Testis (tissue), 2 donors: ENCODE measurements at regions not wholly inside any gene's neighbourhood (a gene's known extent, or its start where the extent isn't known, plus 50 kb on each side); places are given as distances from the start of the nearest gene placed in this dataset.

ENCODE experiments used
- CTCF ChIP-seq, 3 experiments: fragments of 450-650 bp in 2 of 3; fragments of 200-600 bp in 1 of 3; sonication (generic) in 1 of 3; IDR thresholded peaks; one replicate each; pipeline ENCODE4 v1.5.1; 2016 to 2019; ENCODE audit warnings: antibody characterized with exemption in 3 of 3, mild to moderate bottlenecking in 2 of 3, moderate library complexity in 1 of 3
- POLR2A ChIP-seq: fragments of 450-650 bp; IDR thresholded peaks from one replicate; pipeline ENCODE4 v1.6.1; 2017; ENCODE audit warnings: antibody characterized with exemption, mild to moderate bottlenecking, moderate library complexity

GRCh38 chr4:86448871-86449270, 89.0 kb upstream of the MAPK10 start:
- no peak for TF ChIP-seq CTCF (IDR thresholded peaks at IDR 0.05)
- TF ChIP-seq POLR2A, result no peak
